GM23248 (cell line): ENCODE measurements at regions not wholly inside any gene's neighbourhood (a gene's known extent, or its start where the extent isn't known, plus 50 kb on each side); places are given as distances from the start of the nearest gene placed in this dataset.
A peak's percentile ranks its signal among the peaks of the same experiment; 100 is the strongest.

Source experiments
- DNase-seq: peaks from one replicate; pipeline ENCODE4 v3.0.0-alpha.2; 2015
- H2AFZ ChIP-seq: fragments of 200-600 bp; sonication (generic); 2 replicates; pipeline ENCODE4 v1.6.1; 2016; ENCODE audit warnings: antibody characterized with exemption
- H3F3A ChIP-seq: fragments of 200-600 bp; sonication (generic); 2 replicates; pipeline ENCODE4 v1.6.1; 2016; ENCODE audit warnings: mild to moderate bottlenecking, antibody characterized with exemption, mixed run types; ENCODE audit not compliant: insufficient read depth
- H3K27ac ChIP-seq: fragments of 200-600 bp; sonication (generic); 2 replicates; pipeline ENCODE4 v1.5.1; 2016; ENCODE audit warnings: mild to moderate bottlenecking
- H3K27me3 ChIP-seq: fragments of 200-600 bp; sonication (generic); replicated peaks from 2 replicates; pipeline ENCODE4 v1.6.1; 2016; ENCODE audit warnings: mild to moderate bottlenecking; ENCODE audit not compliant: insufficient read depth
- H3K36me3 ChIP-seq: fragments of 200-600 bp; sonication (generic); 2 replicates; pipeline ENCODE4 v1.6.1; 2016; ENCODE audit warnings: low read depth, mild to moderate bottlenecking
- H3K4me1 ChIP-seq: fragments of 200-600 bp; sonication (generic); 2 replicates; pipeline ENCODE4 v1.6.1; 2016; ENCODE audit warnings: mild to moderate bottlenecking; ENCODE audit not compliant: insufficient read depth
- H3K4me2 ChIP-seq: fragments of 200-600 bp; sonication (generic); one replicate; pipeline ENCODE4 v1.6.1; 2016; ENCODE audit warnings: mild to moderate bottlenecking; ENCODE audit not compliant: unreplicated experiment
- H3K4me3 ChIP-seq: fragments of 200-600 bp; sonication (generic); 2 replicates; pipeline ENCODE4 v1.5.1; 2016; ENCODE audit warnings: mild to moderate bottlenecking
- H3K79me2 ChIP-seq: fragments of 200-600 bp; sonication (generic); 2 replicates; pipeline ENCODE4 v1.6.1; 2016; ENCODE audit warnings: mild to moderate bottlenecking; ENCODE audit not compliant: insufficient read depth
- H3K9ac ChIP-seq: fragments of 200-600 bp; sonication (generic); 2 replicates; pipeline ENCODE4 v1.6.1; 2016; ENCODE audit warnings: mild to moderate bottlenecking
- H3K9me2 ChIP-seq: fragments of 200-600 bp; sonication (generic); 2 replicates; pipeline ENCODE4 v1.6.1; 2016; ENCODE audit warnings: mixed run types, mild to moderate bottlenecking, moderate library complexity; ENCODE audit not compliant: insufficient read depth
- H3K9me3 ChIP-seq: fragments of 200-600 bp; sonication (generic); one replicate; pipeline ENCODE4 v1.6.1; 2017; ENCODE audit warnings: low read depth
- H4K20me1 ChIP-seq: fragments of 200-600 bp; sonication (generic); 2 replicates; pipeline ENCODE4 v1.6.0; 2016; ENCODE audit not compliant: insufficient read depth
- EZH2 ChIP-seq: fragments of 200-600 bp; sonication (generic); IDR thresholded peaks from 2 replicates; pipeline ENCODE4 v1.6.1; 2018; ENCODE audit warnings: antibody characterized with exemption, mild to moderate bottlenecking; ENCODE audit not compliant: insufficient read depth, poor library complexity, severe bottlenecking
- EZH2phosphoT487 ChIP-seq: fragments of 200-600 bp; sonication (generic); IDR thresholded peaks from 2 replicates; pipeline ENCODE4 v1.6.1; 2018; ENCODE audit warnings: antibody characterized with exemption, moderate library complexity, mild to moderate bottlenecking, low read depth; ENCODE audit not compliant: insufficient read depth
- WGBS, 2 experiments: methylation state at CpG; one replicate each; pipeline ENCODE4 v1.1.6; 2015 to 2017; ENCODE audit warnings: low lambda C conversion rate in 2 of 2, low coverage in 1 of 2; ENCODE audit errors: missing lambda C conversion rate in 2 of 2; 5-methylcytosine and 5-hydroxymethylcytosine counted together
- in situ Hi-C: fragments of 300-500 bp; cut with MboI; formaldehyde crosslinking; loops from 2 replicates; pipeline ENCODE4 v1.15.0; 2020

GRCh38 chr17:73998653-73999645, 204.5 kb upstream of the RPL38 start:
- Histone ChIP-seq H3F3A (no peaks in the 10 kb centered on the region), H3K4me1 (no peaks in the 10 kb centered on the region), H3K36me3 (no peaks in the 10 kb centered on the region), H3K9me3 (no peaks in the 10 kb centered on the region), H3K27ac (no peak overlapping the region), H3K4me2 (no peak overlapping the region), H3K79me2 (no peaks in the 10 kb centered on the region), H4K20me1 (no peaks in the 10 kb centered on the region), H3K4me3 (no peak overlapping the region), H2AFZ (no peak overlapping the region), H3K9ac (no peak overlapping the region), H3K9me2 (no peaks in the 10 kb centered on the region), H3K27me3 (peaks cover 10% of the 10 kb centered on the region; the same call in 1 of the 2 replicates)
- DNase-seq, result peak; percentile 42
- no peak for TF ChIP-seq EZH2
- no peak for TF ChIP-seq EZH2phosphoT487
- in situ Hi-C loops, result no loop called here
- 9 to 10% methylated on average over 23 of the region's 23 CpGs for WGBS, 2 experiments

GRCh38 chr17:74001145-74001544, 202.3 kb upstream of the RPL38 start:
- Histone ChIP-seq H3K9me2 (no peaks in the 10 kb centered on the region), H3K4me1 (no peaks in the 10 kb centered on the region), H3K27me3 (peaks cover 10% of the 10 kb centered on the region; the same call in 1 of the 2 replicates), H3K79me2 (no peaks in the 10 kb centered on the region), H3K36me3 (no peaks in the 10 kb centered on the region), H3K4me3 (no peak overlapping the region), H4K20me1 (no peaks in the 10 kb centered on the region), H3F3A (no peaks in the 10 kb centered on the region), H3K27ac (no peak overlapping the region), H2AFZ (no peak overlapping the region), H3K9me3 (no peaks in the 10 kb centered on the region), H3K9ac (no peak overlapping the region), H3K4me2 (no peak overlapping the region)
- DNase-seq, result no peak
- 28 to 30% methylated on average over 5 of the region's 5 CpGs for WGBS, 2 experiments
- in situ Hi-C loops, result no loop called here
- no peak for TF ChIP-seq EZH2
- no peak for TF ChIP-seq EZH2phosphoT487

- H3K9me2 ChIP-seq, result no peaks in the 10 kb centered on the region
- peaks cover 10% of the 10 kb centered on the region; the same call in 1 of the 2 replicates for H3K27me3 ChIP-seq
- no peak overlapping the region for H3K9ac ChIP-seq
- no peaks in the 10 kb centered on the region for H3F3A ChIP-seq
- no peak overlapping the region for H3K4me3 ChIP-seq
- no peak for DNase-seq
- no peaks in the 10 kb centered on the region for H3K79me2 ChIP-seq
- no peak overlapping the region for H2AFZ ChIP-seq
- WGBS, 2 experiments, result 59 to 67% methylated on average over 5 of the region's 5 CpGs
- no peaks in the 10 kb centered on the region for H3K9me3 ChIP-seq
- TF ChIP-seq EZH2 (no peak), EZH2phosphoT487 (no peak)
- in situ Hi-C loops, result no loop called here
- no peaks in the 10 kb centered on the region for H4K20me1 ChIP-seq
- H3K27ac ChIP-seq, result no peak overlapping the region
- no peaks in the 10 kb centered on the region for H3K4me1 ChIP-seq
- no peak overlapping the region for H3K4me2 ChIP-seq
- no peaks in the 10 kb centered on the region for H3K36me3 ChIP-seq
Observed at GRCh38 chr17:74002241-74002640, 201.2 kb upstream of the RPL38 start.

- no peak overlapping the region for H3K4me2 ChIP-seq
- no peak overlapping the region for H3K27ac ChIP-seq
- H4K20me1 ChIP-seq, result no peaks in the 10 kb centered on the region
- H3K9me2 ChIP-seq, result no peaks in the 10 kb centered on the region
- H3K4me1 ChIP-seq, result no peaks in the 10 kb centered on the region
- no peaks in the 10 kb centered on the region for H3K36me3 ChIP-seq
- peaks cover 6% of the 10 kb centered on the region for H3K27me3 ChIP-seq
- H3K4me3 ChIP-seq, result no peak overlapping the region
- in situ Hi-C loops, result no loop called here
- H3F3A ChIP-seq, result no peaks in the 10 kb centered on the region
- no peak overlapping the region for H2AFZ ChIP-seq
- no peaks in the 10 kb centered on the region for H3K79me2 ChIP-seq
- TF ChIP-seq EZH2phosphoT487, result no peak
- TF ChIP-seq EZH2, result no peak
- H3K9me3 ChIP-seq, result no peaks in the 10 kb centered on the region
- H3K9ac ChIP-seq, result no peak overlapping the region
- 55 to 59% methylated on average over 7 of the region's 7 CpGs for WGBS, 2 experiments
- DNase-seq, result no peak
Observed at GRCh38 chr17:74004056-74004455, 199.4 kb upstream of the RPL38 start.
